ENCODE measurements at regions not wholly inside any gene's neighbourhood (a gene's known extent, or its start where the extent isn't known, plus 50 kb on each side); places are given as distances from the start of the nearest gene placed in this dataset.

GRCh38 chr13:103308667-103309066, 242.4 kb upstream of the SLC10A2 start:
- Histone ChIP-seq H2BK15ac (ENCODE audit: low read depth, low read length) (no peak overlapping the region), H2AK9ac (replicated peaks; ENCODE audit: low read depth, low read length, poor library complexity) (no peak overlapping the region), H3K4me2 (ENCODE audit: low read depth, low read length) (no peak overlapping the region), H3K9ac (ENCODE audit: low read depth, low read length) (no peak overlapping the region), H3K27ac (ENCODE audit: insufficient read depth, low read length) (no peak overlapping the region), H3K56ac (ENCODE audit: extremely low read depth, insufficient read depth, low read length) (no peak overlapping the region), H4K20me1 (ENCODE audit: insufficient read depth, low read length) (no peaks in the 10 kb centered on the region), H3K4ac (ENCODE audit: low read depth, low read length) (no peak overlapping the region), H2BK20ac (ENCODE audit: low read depth, low read length) (no peak overlapping the region), H3K4me3 (ENCODE audit: insufficient read depth, low read depth, low read length) (no peak overlapping the region), H3K14ac (replicated peaks; ENCODE audit: low read depth, low read length) (no peak overlapping the region), H2BK120ac (ENCODE audit: low read depth, low read length) (no peak overlapping the region), H3K27me3 (ENCODE audit: control insufficient read depth, insufficient read depth, low read length) (no peaks in the 10 kb centered on the region), H2AK5ac (ENCODE audit: low read depth, low read length) (no peak overlapping the region), H2BK5ac (ENCODE audit: low read depth, low read length, poor library complexity, severe bottlenecking) (no peak overlapping the region), H3K9me1 (ENCODE audit: insufficient read depth, low read length) (no peaks in the 10 kb centered on the region), H3K79me1 (ENCODE audit: low read depth in 1 of 2, low read length in 2 of 2) (no peaks in the 10 kb centered on the region), H3K9me3 (ENCODE audit: control insufficient read depth, insufficient read depth, low read length) (peaks cover 7% of the 10 kb centered on the region; the same call in 1 of the 2 replicates), H3K23ac (ENCODE audit: low read depth, low read length) (no peak overlapping the region), H3K18ac (ENCODE audit: low read depth, low read length) (no peak overlapping the region), H3K36me3 (ENCODE audit: control insufficient read depth, insufficient read depth, low read length) (no peaks in the 10 kb centered on the region), H4K8ac (ENCODE audit: low read depth in 2 of 2, low read length in 2 of 2) (no peak overlapping the region), H4K91ac (ENCODE audit: insufficient read depth, low read depth, low read length) (no peak overlapping the region), H3K4me1 (ENCODE audit: control insufficient read depth, insufficient read depth, low read length) (no peaks in the 10 kb centered on the region), H2AFZ (replicated peaks; ENCODE audit: low read length, poor library complexity) (no peak overlapping the region), H4K5ac (ENCODE audit: low read depth, low read length) (no peak overlapping the region)
- in situ Hi-C loops (cut with MboI; ENCODE audit: low sequenced_read_pairs): no loop called here
- dilution Hi-C loops (cut with HindIII; ENCODE audit: low sequenced_read_pairs, unreplicated experiment): no loop called here
- no TSS peak for BruUV-seq (replicated peaks)
- intact Hi-C loops (cut with micrococcal nuclease): no loop called here
- no CpG with 5 or more reads among the region's 4 CpGs for WGBS, 2 experiments (ENCODE audit: extremely low coverage in 2 of 2, insufficient read length in 1 of 2)
- CTCF ChIA-PET: no interaction called here
- ATAC-seq (ENCODE audit: low read depth): no peak
- POLR2A ChIA-PET (ENCODE audit: unreplicated experiment): no interaction called here
- TF ChIP-seq RFX5 (IDR thresholded peaks at IDR 0.05; ENCODE audit: low read depth, low read length) (no peak), BHLHE40 (IDR thresholded peaks at IDR 0.05; ENCODE audit: low read depth, low read length) (no peak), USF2 (IDR thresholded peaks at IDR 0.05; ENCODE audit: low read depth, low read length) (no peak), RAD21 (IDR thresholded peaks at IDR 0.05; ENCODE audit: low read length) (no peak), POLR2A (IDR thresholded peaks at IDR 0.05; ENCODE audit: low read depth, low read length) (no peak), MAFK (IDR thresholded peaks at IDR 0.05; ENCODE audit: low read depth, low read length) (no peak), ELK1 (IDR thresholded peaks at IDR 0.05; ENCODE audit: borderline replicate concordance, low read depth, low read length) (no peak), CEBPB (IDR thresholded peaks at IDR 0.05; ENCODE audit: low read depth, low read length) (no peak), SMC3 (IDR thresholded peaks at IDR 0.05; ENCODE audit: low read depth, low read length) (no peak), CHD1 (IDR thresholded peaks at IDR 0.05; ENCODE audit: low read depth, low read length) (no peak), RCOR1 (IDR thresholded peaks at IDR 0.05; ENCODE audit: insufficient replicate concordance, low read length) (no peak), CTCF (conservative IDR thresholded peaks at IDR 0.05; ENCODE audit: low read depth, low read length) (no peak), MAZ (IDR thresholded peaks at IDR 0.05; ENCODE audit: borderline replicate concordance, low read depth, low read length) (no peak), FOS (IDR thresholded peaks at IDR 0.05; ENCODE audit: low read depth, low read length) (no peak), NFE2L2 (IDR thresholded peaks at IDR 0.05; ENCODE audit: low read depth, low read length) (no peak), MXI1 (IDR thresholded peaks at IDR 0.05; ENCODE audit: borderline replicate concordance, low read depth, low read length) (no peak)
- DNase-seq: no peak

Measured in IMR-90 (cell line).